GM12878 (cell line): ENCODE measurements at regions not wholly inside any gene's neighbourhood (a gene's known extent, or its start where the extent isn't known, plus 50 kb on each side); places are given as distances from the start of the nearest gene placed in this dataset.

ENCODE experiments used
- ATAC-seq: fragments of 200-7000 bp; cut with Tn5 transposase; 3 replicates; pipeline ENCODE4 v1.9.1; 2020; ENCODE audit warnings: mild to moderate bottlenecking, moderate library complexity
- BruUV-seq: library from RNA; stranded (reverse); fragments of 400-500 nt; replicated peaks from 2 replicates; lab custom pipeline; 2021; lab: Mats Ljungman, UMichigan
- CTCF ChIA-PET: fragments of 300-600 bp; sonication (Branson Sonifier 250); formaldehyde crosslinking; extraction: SDS; loops from one replicate; lab custom pipeline; 2021; ENCODE audit warnings: inconsistent platforms; lab: Yijun Ruan, JAX
- POLR2A ChIA-PET: fragments of 350-600 bp; formaldehyde crosslinking; extraction: SDS; loops from one replicate; lab custom pipeline; 2021; ENCODE audit warnings: inconsistent platforms; lab: Charles Lee
- RAD21 ChIA-PET: fragments of 300-600 bp; sonication (Branson Sonifier 250); formaldehyde crosslinking; loops from one replicate; lab custom pipeline; 2023; ENCODE audit warnings: antibody characterized with exemption; ENCODE audit not compliant: unreplicated experiment; lab: Charles Lee
- SMC1A ChIA-PET: fragments of 300-600 bp; sonication (Branson Sonifier 250); formaldehyde crosslinking; loops from one replicate; lab custom pipeline; 2023; ENCODE audit not compliant: unreplicated experiment, uncharacterized antibody; lab: Charles Lee
- DNase-seq: peaks from one replicate; pipeline ENCODE4 v3.0.0-alpha.2; 2011; ENCODE audit warnings: low read depth, low spot score
- FAIRE-seq: peaks from 3 replicates; lab custom pipeline; 2011; peaks lifted over from hg19 to GRCh38; lab: Jason Lieb, UNC
- H2AFZ ChIP-seq: 2 replicates; pipeline ENCODE4 v1.6.0; 2011; ENCODE audit warnings: low read depth, low read length, control low read depth; ENCODE audit not compliant: control insufficient read depth
- H3K27ac ChIP-seq: 2 replicates; pipeline ENCODE4 v1.5.1; 2011; ENCODE audit warnings: control low read depth; ENCODE audit not compliant: control insufficient read depth, insufficient read depth
- H3K27me3 ChIP-seq, 2 experiments: replicated peaks in 1 of 2; 2 replicates each; pipeline versions ENCODE4 v1.6.0 to v1.6.1; 2011; ENCODE audit warnings: low read length in 1 of 2; ENCODE audit not compliant: control insufficient read depth in 2 of 2, insufficient read depth in 2 of 2
- H3K36me3 ChIP-seq, 2 experiments: 2 replicates each; pipeline ENCODE4 v1.5.1; 2011; ENCODE audit warnings: low read length in 1 of 2; ENCODE audit not compliant: control insufficient read depth in 2 of 2, insufficient read depth in 2 of 2
- H3K4me1 ChIP-seq: 2 replicates; pipeline ENCODE4 v1.6.1; 2011; ENCODE audit warnings: mild to moderate bottlenecking, low read length, moderate library complexity, mixed read lengths; ENCODE audit not compliant: control insufficient read depth, insufficient read depth
- H3K4me2 ChIP-seq: 2 replicates; pipeline ENCODE4 v1.6.0; 2011; ENCODE audit warnings: control low read depth; ENCODE audit not compliant: control insufficient read depth, insufficient read depth
- H3K4me3 ChIP-seq: fragments of 200-600 bp; sonication (generic); 2 replicates; pipeline ENCODE4 v1.5.1; 2016
- H3K79me2 ChIP-seq: 2 replicates; pipeline ENCODE4 v1.6.0; 2011; ENCODE audit warnings: low read length; ENCODE audit not compliant: control insufficient read depth, insufficient read depth
- H3K9ac ChIP-seq: 2 replicates; pipeline ENCODE4 v1.8.0; 2011; ENCODE audit warnings: low read length, control low read depth, mixed read lengths; ENCODE audit not compliant: control insufficient read depth, insufficient read depth
- H3K9me3 ChIP-seq: replicated peaks from 3 replicates; pipeline ENCODE4 v1.5.1; 2011; ENCODE audit warnings: mild to moderate bottlenecking, low read length; ENCODE audit not compliant: control insufficient read depth, insufficient read depth
- H4K20me1 ChIP-seq: 2 replicates; pipeline ENCODE4 v1.6.0; 2011; ENCODE audit not compliant: control insufficient read depth, insufficient read depth
- FOXM1 ChIP-seq: IDR thresholded peaks from 2 replicates; pipeline ENCODE4 v1.6.1; 2012; ENCODE audit warnings: low read depth, mild to moderate bottlenecking, inconsistent platforms, low read length, moderate library complexity
- HDGF ChIP-seq: fragments of 450-650 bp; IDR thresholded peaks from 2 replicates; pipeline ENCODE4 v1.6.1; 2016; ENCODE audit warnings: antibody characterized with exemption
- WRNIP1 ChIP-seq: IDR thresholded peaks from 2 replicates; pipeline ENCODE4 v1.6.1; 2011; ENCODE audit warnings: low read depth, low read length, improper control_type of control experiment, borderline replicate concordance
- WGBS: methylation state at CpG from one replicate; pipeline ENCODE4 v1.1.6; 2016; ENCODE audit warnings: low lambda C conversion rate; ENCODE audit not compliant: insufficient replicate concordance, insufficient coverage; ENCODE audit errors: missing lambda C conversion rate; 5-methylcytosine and 5-hydroxymethylcytosine counted together
- in situ Hi-C: fragments of 300-500 bp; cut with MboI; formaldehyde crosslinking; loops from 9 replicates; pipeline ENCODE4 v1.14.3; 2018; ENCODE audit warnings: mixed read lengths
- intact Hi-C: fragments of 100-400 bp; cut with micrococcal nuclease; formaldehyde crosslinking; loops from one replicate; pipeline ENCODE4 v1.14.2; 2022; ENCODE audit not compliant: unreplicated experiment
- TF ChIP-seq, protein P1 (sequence below): IDR thresholded peaks from 2 replicates; pipeline ENCODE4 v1.6.1; 2012; ENCODE audit warnings: low read length, inconsistent platforms
- TF ChIP-seq, protein P2 (sequence below): fragments of 450-650 bp; IDR thresholded peaks from 2 replicates; pipeline ENCODE4 v1.6.1; 2017; ENCODE audit warnings: antibody characterized with exemption, mild to moderate bottlenecking, moderate library complexity
- TF ChIP-seq, protein P3 (sequence below): IDR thresholded peaks from 2 replicates; pipeline ENCODE4 v1.6.1; 2012; ENCODE audit warnings: low read depth, low read length, improper control_type of control experiment

DNA sequence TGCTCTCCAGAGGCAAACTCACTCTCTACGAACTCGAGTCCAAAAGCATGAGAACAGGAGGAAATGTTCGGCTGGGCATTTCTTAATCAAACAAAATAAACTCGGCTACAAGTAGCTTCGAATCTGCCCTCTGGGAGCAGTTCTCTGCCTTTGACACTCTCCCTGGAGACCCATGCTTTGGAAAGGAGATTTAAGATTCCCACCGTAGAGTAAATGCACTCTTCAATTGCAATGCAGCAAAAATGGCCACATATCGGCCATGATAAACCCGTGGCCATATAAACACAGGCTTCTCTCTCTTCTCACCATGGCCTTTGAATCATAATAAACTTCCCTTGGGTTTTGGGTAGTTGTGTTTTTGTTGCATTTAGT, 215.4 kb downstream of the TOMM20 start (continued):
- TF ChIP-seq WRNIP1 = no peak
- TF ChIP-seq FOXM1 = no peak
- TF ChIP-seq, protein P1, sequence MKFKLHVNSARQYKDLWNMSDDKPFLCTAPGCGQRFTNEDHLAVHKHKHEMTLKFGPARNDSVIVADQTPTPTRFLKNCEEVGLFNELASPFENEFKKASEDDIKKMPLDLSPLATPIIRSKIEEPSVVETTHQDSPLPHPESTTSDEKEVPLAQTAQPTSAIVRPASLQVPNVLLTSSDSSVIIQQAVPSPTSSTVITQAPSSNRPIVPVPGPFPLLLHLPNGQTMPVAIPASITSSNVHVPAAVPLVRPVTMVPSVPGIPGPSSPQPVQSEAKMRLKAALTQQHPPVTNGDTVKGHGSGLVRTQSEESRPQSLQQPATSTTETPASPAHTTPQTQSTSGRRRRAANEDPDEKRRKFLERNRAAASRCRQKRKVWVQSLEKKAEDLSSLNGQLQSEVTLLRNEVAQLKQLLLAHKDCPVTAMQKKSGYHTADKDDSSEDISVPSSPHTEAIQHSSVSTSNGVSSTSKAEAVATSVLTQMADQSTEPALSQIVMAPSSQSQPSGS = no peak
- TF ChIP-seq, protein P2, sequence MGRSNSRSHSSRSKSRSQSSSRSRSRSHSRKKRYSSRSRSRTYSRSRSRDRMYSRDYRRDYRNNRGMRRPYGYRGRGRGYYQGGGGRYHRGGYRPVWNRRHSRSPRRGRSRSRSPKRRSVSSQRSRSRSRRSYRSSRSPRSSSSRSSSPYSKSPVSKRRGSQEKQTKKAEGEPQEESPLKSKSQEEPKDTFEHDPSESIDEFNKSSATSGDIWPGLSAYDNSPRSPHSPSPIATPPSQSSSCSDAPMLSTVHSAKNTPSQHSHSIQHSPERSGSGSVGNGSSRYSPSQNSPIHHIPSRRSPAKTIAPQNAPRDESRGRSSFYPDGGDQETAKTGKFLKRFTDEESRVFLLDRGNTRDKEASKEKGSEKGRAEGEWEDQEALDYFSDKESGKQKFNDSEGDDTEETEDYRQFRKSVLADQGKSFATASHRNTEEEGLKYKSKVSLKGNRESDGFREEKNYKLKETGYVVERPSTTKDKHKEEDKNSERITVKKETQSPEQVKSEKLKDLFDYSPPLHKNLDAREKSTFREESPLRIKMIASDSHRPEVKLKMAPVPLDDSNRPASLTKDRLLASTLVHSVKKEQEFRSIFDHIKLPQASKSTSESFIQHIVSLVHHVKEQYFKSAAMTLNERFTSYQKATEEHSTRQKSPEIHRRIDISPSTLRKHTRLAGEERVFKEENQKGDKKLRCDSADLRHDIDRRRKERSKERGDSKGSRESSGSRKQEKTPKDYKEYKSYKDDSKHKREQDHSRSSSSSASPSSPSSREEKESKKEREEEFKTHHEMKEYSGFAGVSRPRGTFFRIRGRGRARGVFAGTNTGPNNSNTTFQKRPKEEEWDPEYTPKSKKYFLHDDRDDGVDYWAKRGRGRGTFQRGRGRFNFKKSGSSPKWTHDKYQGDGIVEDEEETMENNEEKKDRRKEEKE = no peak

DNA sequence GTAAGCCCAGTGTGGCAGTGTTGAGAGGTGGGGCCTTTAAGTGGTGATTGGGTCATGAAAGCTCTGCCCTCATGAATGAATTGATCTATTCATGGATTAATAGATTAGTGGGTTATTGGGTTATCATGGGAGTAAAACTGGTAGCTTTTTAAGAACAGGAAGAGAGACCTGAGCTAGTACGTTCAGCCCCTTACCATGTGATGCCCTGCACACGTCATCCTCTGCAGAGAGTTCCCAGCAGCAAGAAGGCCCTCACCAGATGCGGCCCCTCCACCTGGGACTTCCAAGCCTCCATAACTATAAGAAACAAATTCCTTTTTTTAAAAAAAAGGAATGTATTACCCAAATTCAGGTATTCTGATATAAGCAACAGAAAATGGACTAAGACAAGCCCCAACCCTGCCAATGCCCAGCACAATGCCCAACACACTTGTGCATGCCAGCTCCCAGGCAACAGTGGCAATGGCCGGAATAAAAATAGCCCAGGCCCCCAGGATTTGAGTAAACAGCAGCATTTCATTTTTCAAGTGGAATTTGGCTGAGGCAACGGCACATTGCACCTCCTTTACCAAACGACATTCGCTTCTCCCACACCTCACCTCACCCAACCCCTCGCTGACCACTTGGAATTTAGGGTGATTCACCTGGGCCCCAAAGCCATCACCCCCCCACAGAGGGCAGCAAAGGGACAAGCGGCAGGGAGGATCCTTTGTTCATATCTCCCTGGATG, 215.9 kb downstream of the TOMM20 start:
- no peak overlapping the region for H2AFZ ChIP-seq
- no peak overlapping the region for H3K4me3 ChIP-seq
- POLR2A ChIA-PET = no interaction called here
- intact Hi-C loops = no loop called here
- H3K79me2 ChIP-seq = no peaks in the 10 kb centered on the region
- CTCF ChIA-PET = no interaction called here
- no peak overlapping the region for H3K9ac ChIP-seq
- ATAC-seq (no peak), DNase-seq (no peak)
- H3K9me3 ChIP-seq = no peaks in the 10 kb centered on the region
- H3K4me1 ChIP-seq = no peaks in the 10 kb centered on the region
- H3K27ac ChIP-seq = no peak overlapping the region
- no peaks in the 10 kb centered on the region for H4K20me1 ChIP-seq
- SMC1A ChIA-PET = interaction anchor here (3.7 kb wide), 1 partner anchor 13 kb away, joined by 17 read pairs; no protein-coding TSS in a partner anchor
- TF ChIP-seq, protein P3, sequence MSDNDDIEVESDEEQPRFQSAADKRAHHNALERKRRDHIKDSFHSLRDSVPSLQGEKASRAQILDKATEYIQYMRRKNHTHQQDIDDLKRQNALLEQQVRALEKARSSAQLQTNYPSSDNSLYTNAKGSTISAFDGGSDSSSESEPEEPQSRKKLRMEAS = no peak
- no peak for TF ChIP-seq HDGF
- TF ChIP-seq, all 136 proteins: peak for 0
- BruUV-seq = no TSS peak
- Histone ChIP-seq H3K4me2 (no peak overlapping the region), H3K36me3 (no peaks in the 10 kb centered on the region), H3K27me3 (no peaks in the 10 kb centered on the region)
- WGBS = 68% methylated on average over 9 of the region's 9 CpGs
- RAD21 ChIA-PET = interaction anchor here (2.7 kb wide), 1 partner anchor 14 kb away, joined by 8 read pairs; no protein-coding TSS in a partner anchor
- in situ Hi-C loops = no loop called here
- FAIRE-seq = no peak
